ENCODE measurements at regions not wholly inside any gene's neighbourhood (a gene's known extent, or its start where the extent isn't known, plus 50 kb on each side); places are given as distances from the start of the nearest gene placed in this dataset.

- no peak for TF ChIP-seq EZH2 (IDR thresholded peaks at IDR 0.05; ENCODE audit: insufficient read depth, poor library complexity, severe bottlenecking)
- no peak for TF ChIP-seq EZH2phosphoT487 (IDR thresholded peaks at IDR 0.05; ENCODE audit: insufficient read depth, low read depth)
These were observed 124.8 kb upstream of the PRKCQ start for GRCh38 chr10:6704896-6705295.
